Parathyroid adenoma (tissue), 2 donors: ENCODE measurements at regions not wholly inside any gene's neighbourhood (a gene's known extent, or its start where the extent isn't known, plus 50 kb on each side); places are given as distances from the start of the nearest gene placed in this dataset.

Experiments
- H2AFZ ChIP-seq: fragments of 300-600 bp; sonication (generic); one replicate; pipeline ENCODE4 v1.7.0; 2017; ENCODE audit warnings: antibody characterized with exemption, mild to moderate bottlenecking
- H3K27ac ChIP-seq: fragments of 300-600 bp; sonication (generic); one replicate; pipeline ENCODE4 v1.7.0; 2017
- H3K27me3 ChIP-seq: fragments of 300-600 bp; sonication (generic); one replicate; pipeline ENCODE4 v1.7.0; 2017; ENCODE audit warnings: low read length; ENCODE audit not compliant: control insufficient read depth, insufficient read depth
- H3K36me3 ChIP-seq: fragments of 300-600 bp; sonication (generic); one replicate; pipeline ENCODE4 v1.7.0; 2017; ENCODE audit warnings: low read length; ENCODE audit not compliant: control insufficient read depth, insufficient read depth
- H3K4me1 ChIP-seq: fragments of 300-600 bp; sonication (generic); one replicate; pipeline ENCODE4 v1.7.0; 2017; ENCODE audit warnings: control low read depth
- H3K4me2 ChIP-seq: fragments of 300-600 bp; sonication (generic); one replicate; pipeline ENCODE4 v1.7.0; 2017; ENCODE audit warnings: low read length
- H3K4me3 ChIP-seq: fragments of 300-600 bp; sonication (generic); one replicate; pipeline ENCODE4 v1.7.0; 2017; ENCODE audit warnings: low read depth, low read length
- H3K79me2 ChIP-seq: fragments of 300-600 bp; sonication (generic); one replicate; pipeline ENCODE4 v1.7.0; 2017; ENCODE audit warnings: control low read depth
- H3K9ac ChIP-seq: fragments of 300-600 bp; sonication (generic); one replicate; pipeline ENCODE4 v1.7.0; 2017; ENCODE audit warnings: mild to moderate bottlenecking
- H3K9me3 ChIP-seq: fragments of 300-600 bp; sonication (generic); one replicate; pipeline ENCODE4 v1.7.0; 2017; ENCODE audit warnings: low read length; ENCODE audit not compliant: control insufficient read depth
- CTCF ChIP-seq: fragments of 300-600 bp; sonication (generic); IDR thresholded peaks from one replicate; pipeline ENCODE4 v1.7.0; 2017; ENCODE audit warnings: antibody characterized with exemption, mild to moderate bottlenecking
- donor health status: primary hyperparathyroidism.

- Histone ChIP-seq H3K4me1 (no peaks in the 10 kb centered on the region), H3K9me3 (no peaks in the 10 kb centered on the region), H3K4me3 (no peak overlapping the region), H3K79me2 (no peaks in the 10 kb centered on the region), H3K27ac (no peak overlapping the region), H2AFZ (no peak overlapping the region), H3K9ac (no peak overlapping the region), H3K36me3 (no peaks in the 10 kb centered on the region), H3K4me2 (no peak overlapping the region), H3K27me3 (no peaks in the 10 kb centered on the region)
- TF ChIP-seq CTCF = no peak
These were observed 105.3 kb upstream of the CLDN14 start for GRCh38 chr21:36584980-36585940.

DNA sequence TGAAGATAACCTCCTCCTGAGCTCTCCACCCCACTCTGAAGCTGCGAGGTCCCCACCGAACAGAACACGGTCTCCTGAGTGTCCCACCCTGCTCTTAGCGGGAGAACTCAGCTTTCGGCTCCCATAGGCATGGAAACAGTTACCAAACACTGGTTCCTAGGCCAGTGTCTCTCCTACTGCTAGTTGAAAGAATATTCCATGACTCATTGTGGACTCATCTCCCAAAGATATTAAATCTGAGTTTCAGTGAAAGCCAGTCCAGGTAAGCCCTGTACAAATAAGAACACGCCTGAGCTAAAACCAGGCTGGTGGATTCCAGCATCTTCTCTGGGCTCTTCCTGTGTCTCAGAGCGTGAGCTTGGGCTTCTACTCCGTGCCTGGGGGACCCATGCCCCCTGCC, 107.5 kb upstream of the CLDN14 start:
- Histone ChIP-seq H3K4me3 (no peak overlapping the region), H2AFZ (no peak overlapping the region), H3K4me1 (no peaks in the 10 kb centered on the region), H3K9ac (no peak overlapping the region), H3K9me3 (no peaks in the 10 kb centered on the region), H3K27me3 (no peaks in the 10 kb centered on the region), H3K27ac (no peak overlapping the region), H3K79me2 (no peaks in the 10 kb centered on the region), H3K36me3 (no peaks in the 10 kb centered on the region), H3K4me2 (no peak overlapping the region)
- no peak for TF ChIP-seq CTCF

GRCh38 chr21:36589352-36589971, 109.5 kb upstream of the SIM2 start:
- no peaks in the 10 kb centered on the region for H3K27me3 ChIP-seq
- no peak overlapping the region for H3K4me2 ChIP-seq
- TF ChIP-seq CTCF = peak; percentile 24
- no peak overlapping the region for H3K4me3 ChIP-seq
- no peaks in the 10 kb centered on the region for H3K4me1 ChIP-seq
- no peaks in the 10 kb centered on the region for H3K36me3 ChIP-seq
- H3K27ac ChIP-seq = no peak overlapping the region
- H3K9me3 ChIP-seq = no peaks in the 10 kb centered on the region
- H3K79me2 ChIP-seq = no peaks in the 10 kb centered on the region
- H3K9ac ChIP-seq = no peak overlapping the region
- no peak overlapping the region for H2AFZ ChIP-seq

- Histone ChIP-seq H3K79me2 (no peaks in the 10 kb centered on the region), H2AFZ (no peak overlapping the region), H3K4me1 (no peaks in the 10 kb centered on the region), H3K36me3 (no peaks in the 10 kb centered on the region), H3K27ac (no peak overlapping the region), H3K27me3 (no peaks in the 10 kb centered on the region), H3K9me3 (no peaks in the 10 kb centered on the region), H3K9ac (no peak overlapping the region), H3K4me2 (no peak overlapping the region), H3K4me3 (no peak overlapping the region)
- TF ChIP-seq CTCF = no peak
These were observed 107.5 kb upstream of the SIM2 start for GRCh38 chr21:36591326-36591970.
